ENCODE measurements at regions not wholly inside any gene's neighbourhood (a gene's known extent, or its start where the extent isn't known, plus 50 kb on each side); places are given as distances from the start of the nearest gene placed in this dataset.

DNA sequence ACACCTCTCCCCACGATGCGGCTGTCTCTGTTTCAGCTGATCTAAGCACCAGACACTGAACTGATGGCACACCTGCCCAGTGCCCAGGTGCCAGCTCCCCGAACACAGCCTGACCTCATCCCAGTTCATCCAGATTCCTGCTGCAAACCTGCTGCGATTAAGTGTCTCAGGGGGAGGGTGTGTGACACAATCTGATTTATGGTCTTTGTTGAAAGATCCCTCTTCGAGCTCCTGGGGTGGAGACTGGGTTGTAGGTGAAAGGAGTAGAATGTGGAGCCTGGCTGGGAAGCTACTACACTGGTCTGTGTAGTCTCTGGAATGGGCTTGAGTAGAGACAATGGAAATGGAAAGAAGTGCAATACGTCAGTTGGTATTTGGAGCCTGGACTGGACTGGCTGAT, 390.3 kb downstream of the SHANK2 start:
- intact Hi-C loops (cut with DNase I, micrococcal nuclease), result no loop called here
- DNase-seq (no peak), ATAC-seq (no peak)

DNA sequence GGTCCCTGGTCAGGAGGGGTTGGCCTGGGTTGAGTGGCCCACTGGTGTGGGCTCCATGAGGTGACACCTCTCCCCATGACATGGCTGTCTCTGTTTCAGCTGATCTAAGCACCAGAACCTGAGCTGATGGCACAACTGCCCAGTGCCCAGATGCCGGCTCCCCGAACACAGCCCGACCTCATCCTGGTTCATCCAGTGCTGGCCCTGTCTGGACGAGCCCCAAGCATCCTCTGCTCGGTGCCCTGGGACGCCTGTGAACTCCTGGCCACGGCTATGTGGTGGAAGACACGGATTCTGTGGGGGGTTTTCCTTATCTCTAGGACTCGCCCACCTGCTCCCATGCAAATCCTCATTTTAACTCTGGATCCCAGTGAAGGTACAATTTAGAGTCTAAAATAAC, 389.2 kb downstream of the SHANK2 start:
- DNase-seq, result no peak
- intact Hi-C loops (cut with DNase I, micrococcal nuclease), result no loop called here

DNA sequence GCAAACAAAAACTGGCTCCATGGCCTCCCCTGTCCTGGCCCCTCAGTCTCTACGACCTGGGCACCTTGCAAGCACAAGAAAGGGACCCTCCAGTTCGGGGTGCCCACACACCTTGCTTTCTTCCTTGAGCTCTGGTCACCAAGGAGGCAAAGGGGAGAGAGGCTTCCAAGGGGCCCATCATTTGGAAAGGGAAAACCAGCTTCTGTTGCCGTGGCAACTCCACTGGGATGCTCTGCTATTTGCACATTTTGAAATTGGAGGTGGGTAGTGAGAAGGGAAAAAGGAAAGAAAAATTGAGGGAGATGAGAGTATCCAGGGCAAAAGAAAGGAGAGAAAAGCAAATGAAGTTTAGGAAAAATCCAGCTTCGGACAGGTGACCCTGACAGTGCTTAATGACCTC, 388.4 kb downstream of the SHANK2 start:
- ATAC-seq (no peak), DNase-seq (no peak)
- intact Hi-C loops (cut with DNase I, micrococcal nuclease), result no loop called here

More for the DNA sequence above, 389.2 kb downstream of the SHANK2 start:
- ATAC-seq, result no peak

DNA sequence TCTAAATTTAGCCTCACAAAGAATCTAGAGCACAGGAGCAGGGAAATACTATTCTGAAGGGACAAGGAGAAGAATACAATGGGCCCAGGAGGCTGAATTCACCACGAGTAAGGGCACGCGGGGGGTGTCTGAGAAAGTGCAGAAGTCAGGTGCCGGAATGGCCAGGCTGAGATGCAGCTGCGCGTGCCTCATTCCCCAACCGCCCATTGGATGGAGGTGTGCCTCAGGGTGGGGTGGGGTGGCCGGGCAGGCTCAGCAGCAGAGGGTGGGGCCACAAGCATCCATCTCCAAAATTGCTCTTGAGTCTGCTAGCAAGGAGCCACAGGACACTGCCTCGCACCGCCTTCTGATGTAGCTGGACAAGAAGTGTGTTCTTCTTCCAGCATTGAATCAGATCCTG, 387.0 kb downstream of the SHANK2 start:
- DNase-seq, result no peak

DNA sequence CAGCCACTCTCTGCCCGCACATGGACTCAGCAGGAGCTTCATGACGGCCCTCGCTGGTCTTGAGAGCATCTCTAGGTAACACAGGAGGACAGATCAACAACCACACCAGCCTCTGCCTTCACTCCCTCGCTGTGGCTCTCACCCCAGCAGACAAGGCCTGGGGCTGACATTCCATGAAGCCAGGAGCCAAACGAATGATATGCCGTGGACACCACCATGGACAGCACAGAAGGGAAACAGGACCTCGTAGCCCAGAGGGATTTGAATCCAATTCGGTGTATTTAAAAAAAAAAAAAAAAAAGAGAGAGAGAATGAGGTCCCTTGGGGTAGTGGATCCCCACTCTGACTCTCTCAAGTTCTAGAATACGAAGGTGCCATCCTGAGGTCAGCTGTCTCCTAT, 385.5 kb downstream of the SHANK2 start:
- intact Hi-C loops (cut with DNase I, micrococcal nuclease), result no loop called here
- no peak for ATAC-seq
- DNase-seq, result no peak

More for the DNA sequence above, 387.0 kb downstream of the SHANK2 start:
- intact Hi-C loops (cut with DNase I, micrococcal nuclease), result no loop called here
- no peak for ATAC-seq

DNA sequence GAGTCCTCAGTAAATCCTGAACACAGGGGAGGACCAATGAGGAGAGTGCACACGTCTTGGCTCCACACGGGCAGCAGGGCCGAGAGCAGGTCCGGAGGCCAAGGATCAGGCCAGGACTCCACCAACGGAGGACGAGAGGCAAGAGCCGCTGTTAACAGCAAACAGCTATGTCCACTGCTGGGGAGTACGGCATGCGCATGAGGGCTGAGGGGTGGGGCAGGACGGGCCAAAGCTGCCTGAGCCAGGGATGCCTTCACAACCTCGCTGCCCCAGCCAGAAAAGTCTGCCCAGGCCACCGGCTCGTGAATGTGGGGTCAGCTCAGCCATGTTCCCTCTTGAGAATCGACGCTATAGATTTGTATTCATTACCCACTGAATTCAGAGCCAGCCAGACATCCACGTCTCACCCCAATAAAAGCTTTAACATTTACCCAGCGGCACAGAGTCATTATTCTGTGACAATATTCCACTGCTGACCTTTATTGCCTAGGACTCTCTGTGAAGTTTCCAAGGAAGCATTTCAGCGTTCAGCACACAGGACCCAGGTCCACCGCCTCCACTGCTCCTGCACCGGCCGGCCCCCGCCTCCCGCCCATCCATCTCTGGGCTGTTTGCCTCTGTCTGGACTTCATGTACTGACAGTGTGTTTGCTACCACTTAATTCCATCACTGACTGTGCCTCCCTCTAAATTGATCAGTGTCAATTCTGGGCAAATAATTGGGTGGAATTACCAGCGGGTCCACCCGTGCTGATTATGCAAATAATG, 384.9 kb downstream of the SHANK2 start:
- no peak for ATAC-seq
- DNase-seq, result no peak
- intact Hi-C loops (cut with DNase I, micrococcal nuclease), result no loop called here

DNA sequence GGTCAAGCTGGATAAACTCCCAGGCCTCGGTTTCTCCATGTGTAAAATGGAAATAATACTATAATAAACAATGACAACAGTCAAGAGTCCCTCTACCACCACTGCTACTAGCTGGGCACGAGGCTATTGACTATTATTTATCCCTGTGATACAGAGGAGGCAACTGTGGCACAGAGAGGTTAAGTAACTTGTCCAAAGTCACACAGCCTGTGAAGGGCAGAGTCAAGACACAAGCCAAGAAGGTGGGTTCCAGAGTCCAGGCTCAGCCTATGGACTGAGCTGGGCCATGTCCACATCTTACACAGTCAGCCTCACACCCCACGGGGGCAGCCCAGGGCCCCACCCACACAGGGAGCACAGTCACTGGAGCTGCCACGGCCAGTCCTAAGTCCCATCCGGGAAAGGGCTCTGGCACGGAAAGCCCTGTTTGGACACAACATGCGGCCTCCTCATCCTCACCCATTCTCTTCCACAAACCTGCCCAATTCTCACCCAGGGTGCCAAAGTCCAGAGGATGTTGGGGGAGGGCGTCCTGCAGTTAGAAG, 384.0 kb downstream of the SHANK2 start:
- ATAC-seq, result no peak
- DNase-seq, result no peak
- intact Hi-C loops (cut with DNase I, micrococcal nuclease), result no loop called here

DNA sequence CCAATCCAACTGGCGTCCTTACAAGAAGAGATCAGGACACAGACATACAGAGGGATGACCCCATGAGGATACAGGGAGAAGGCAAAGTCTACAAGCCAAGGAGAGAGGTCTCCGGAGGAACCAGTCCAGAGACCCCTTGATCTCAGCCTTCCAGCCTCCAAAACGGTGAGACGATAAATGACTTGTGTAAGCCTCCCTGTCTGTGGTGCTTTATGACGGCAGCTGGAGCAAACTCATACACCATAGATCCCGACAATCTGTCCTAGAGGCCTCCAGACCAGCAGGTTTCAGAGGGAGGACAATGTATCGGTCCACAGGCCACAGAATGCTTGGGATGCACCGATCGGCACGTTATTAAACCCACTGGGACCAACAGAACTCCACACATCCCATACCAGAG, 383.3 kb downstream of the SHANK2 start:
- no peak for ATAC-seq
- no peak for DNase-seq
- intact Hi-C loops (cut with DNase I, micrococcal nuclease), result no loop called here

DNA sequence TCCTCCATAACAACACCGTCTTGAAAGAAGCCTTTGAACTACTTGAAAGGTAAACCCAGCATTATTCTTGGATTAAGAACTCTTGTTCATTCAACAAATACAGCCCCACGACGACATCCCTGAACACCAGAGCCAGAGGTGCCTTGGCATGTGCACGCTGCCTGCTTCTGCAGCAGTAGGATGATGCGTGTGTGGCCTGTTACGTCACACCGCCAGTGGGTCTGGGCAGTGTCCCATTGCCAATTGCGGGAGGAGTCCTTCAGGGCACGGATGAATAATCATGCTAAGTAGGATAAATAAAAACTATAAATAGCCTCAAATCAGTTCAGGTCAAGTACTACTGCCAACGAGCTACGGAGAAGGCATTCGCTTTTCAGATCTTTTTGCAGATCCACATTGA, 380.5 kb downstream of the SHANK2 start:
- ATAC-seq, result no peak
- DNase-seq, result peak; percentile 14 to 62
- intact Hi-C loops (cut with DNase I, micrococcal nuclease), result no loop called here

DNA sequence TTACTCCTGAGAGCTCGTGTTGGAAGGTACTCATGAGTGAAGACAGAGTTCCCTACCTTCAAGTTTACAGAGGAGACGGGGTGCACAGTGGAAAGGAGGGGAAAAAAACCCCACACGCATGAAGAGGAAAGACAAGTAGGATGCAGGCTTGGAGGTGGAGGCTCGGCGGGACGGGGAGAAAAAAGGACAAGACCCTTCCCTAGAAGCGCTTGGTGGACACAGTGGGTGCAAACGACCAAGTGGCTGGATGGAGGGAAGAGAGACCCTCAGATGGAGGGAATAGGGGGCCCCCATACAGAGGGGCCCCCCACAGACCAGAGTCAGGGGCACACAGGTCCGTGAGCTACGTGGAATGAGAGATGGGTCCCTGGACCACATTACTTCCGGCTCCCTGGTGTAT, 380.1 kb downstream of the SHANK2 start:
- intact Hi-C loops (cut with DNase I, micrococcal nuclease), result no loop called here
- no peak for DNase-seq

DNA sequence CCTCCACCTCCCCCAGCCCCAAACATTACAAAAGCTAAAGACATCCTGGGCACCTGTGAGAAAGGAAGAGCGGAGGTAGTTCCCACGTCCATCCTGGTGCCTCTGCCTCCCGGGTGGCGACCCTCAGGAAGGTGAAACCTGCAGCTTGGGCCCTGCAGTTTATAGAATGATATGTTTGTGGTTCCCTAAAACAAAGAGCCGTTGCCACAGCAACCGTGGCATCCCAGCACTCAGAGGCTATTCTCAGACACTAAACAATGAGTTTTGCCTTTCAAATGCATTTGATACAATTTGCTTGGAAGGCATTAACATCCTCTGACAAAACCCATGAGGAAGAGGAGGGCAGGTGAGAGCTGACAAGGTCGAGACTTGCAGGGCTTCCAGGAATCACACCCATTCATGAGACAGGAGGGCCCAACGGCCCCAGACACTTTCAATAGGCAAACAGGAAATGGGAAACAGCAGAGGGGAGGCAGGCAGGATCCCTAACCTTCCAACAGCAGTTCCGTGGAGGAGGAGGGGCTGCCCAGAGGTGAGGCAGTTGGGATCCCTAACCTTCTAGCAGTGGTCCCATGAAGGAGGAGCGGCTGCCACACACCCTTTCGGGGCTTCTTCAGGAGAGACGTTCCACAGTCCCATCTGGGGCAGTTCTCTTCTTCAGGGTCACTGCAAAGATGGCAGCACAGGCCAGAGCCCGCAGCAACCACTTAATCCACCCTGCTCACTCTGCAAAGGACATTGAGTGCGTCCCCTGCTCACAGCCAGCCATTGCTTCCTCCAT, 379.2 kb downstream of the SHANK2 start:
- ATAC-seq, result no peak
- no peak for DNase-seq
- intact Hi-C loops (cut with DNase I, micrococcal nuclease), result no loop called here

More for the DNA sequence above, 380.1 kb downstream of the SHANK2 start:
- no peak for ATAC-seq

DNA sequence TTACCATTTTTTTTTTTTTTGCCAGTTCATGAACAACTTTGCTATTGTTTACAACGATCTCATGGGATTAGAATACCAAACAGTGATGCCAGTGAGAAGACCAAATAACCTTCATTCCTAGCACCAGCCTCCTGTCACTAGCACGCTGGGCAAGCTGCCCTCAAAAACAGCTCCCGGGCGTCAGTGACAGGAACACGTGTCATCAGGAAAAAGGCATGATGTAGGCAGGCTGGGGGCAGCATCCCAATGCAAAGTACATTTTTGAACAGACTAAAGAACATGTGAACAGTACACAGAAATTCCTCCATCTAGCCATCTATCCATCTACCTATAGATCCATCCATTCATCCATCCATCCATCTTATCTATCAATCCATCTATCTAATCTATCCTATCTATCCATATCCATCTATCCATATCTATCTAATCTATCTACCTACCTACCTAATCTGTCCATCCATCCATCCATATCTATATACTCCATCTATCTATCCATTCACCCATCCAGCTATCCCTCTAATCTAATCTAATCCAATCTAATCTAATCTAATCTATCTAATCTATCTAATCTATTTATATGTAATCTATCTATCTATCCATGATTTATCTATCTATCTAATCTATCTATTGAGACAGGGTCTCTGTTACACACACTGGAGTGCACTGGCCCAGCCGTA, 378.5 kb downstream of the SHANK2 start:
- no peak for ATAC-seq
- intact Hi-C loops (cut with DNase I, micrococcal nuclease), result no loop called here
- DNase-seq, result no peak

DNA sequence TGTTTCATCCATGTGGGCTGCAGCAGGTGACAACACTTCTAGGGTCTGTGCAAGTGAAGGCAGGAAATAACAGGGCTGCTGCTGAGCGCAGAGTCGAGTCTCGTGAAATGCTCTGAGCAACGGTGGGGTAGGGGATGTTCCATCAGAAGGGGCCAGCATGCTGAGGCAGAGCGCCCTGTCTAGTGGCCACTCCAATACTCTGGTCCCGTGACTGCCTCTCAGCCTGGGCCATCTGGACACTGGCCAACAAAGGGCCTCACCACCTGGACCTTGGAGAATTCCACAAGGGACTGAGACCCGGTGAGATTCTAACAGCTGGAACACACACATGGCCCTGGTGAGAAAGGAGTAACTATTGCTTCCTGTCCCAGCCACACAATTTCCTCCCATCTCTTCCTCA, 375.7 kb downstream of the SHANK2 start:
- ATAC-seq, result no peak
- no peak for DNase-seq
- intact Hi-C loops (cut with DNase I, micrococcal nuclease), result no loop called here

DNA sequence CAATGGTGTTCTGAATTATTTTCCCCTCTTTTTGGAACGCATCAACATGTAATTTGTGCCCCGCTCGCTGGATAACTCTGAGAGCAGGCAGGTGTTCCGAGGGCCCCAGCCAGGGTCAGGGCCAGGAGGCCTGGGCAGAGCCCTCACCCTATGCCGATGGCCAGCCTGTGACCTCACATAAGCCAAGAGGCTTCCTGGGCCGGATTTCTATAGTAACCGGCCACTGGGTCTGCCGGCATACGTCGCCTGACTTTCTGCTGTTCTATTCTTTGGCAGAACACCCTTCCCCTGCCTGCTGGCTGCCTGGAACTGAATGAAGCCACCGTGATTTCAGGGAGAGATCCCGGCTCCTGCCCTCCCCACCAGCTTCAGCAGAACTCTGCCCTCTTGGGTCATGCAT, 375.2 kb downstream of the SHANK2 start:
- ATAC-seq, result no peak
- intact Hi-C loops (cut with DNase I, micrococcal nuclease), result no loop called here

DNA sequence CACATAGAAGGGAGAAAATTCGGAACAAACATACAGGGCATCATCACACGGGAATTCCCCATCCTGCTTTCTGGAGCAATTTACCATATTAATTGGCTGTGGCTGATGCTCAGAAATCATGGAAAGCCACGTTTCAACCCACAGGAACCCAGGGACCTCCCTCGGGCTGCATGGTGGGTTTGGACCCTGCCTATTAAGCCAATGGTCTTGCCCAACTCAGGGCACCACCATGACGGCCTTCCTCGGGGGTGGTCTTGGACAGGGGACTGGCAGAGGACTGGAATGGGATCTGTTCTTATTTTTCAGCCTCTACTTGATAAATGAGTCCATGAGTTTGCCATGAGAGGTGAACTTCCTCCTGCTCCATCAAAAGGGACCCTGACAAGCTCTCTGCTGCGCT, 374.0 kb downstream of the SHANK2 start:
- ATAC-seq, result no peak

More for the DNA sequence above, 375.2 kb downstream of the SHANK2 start:
- DNase-seq, result no peak

DNA sequence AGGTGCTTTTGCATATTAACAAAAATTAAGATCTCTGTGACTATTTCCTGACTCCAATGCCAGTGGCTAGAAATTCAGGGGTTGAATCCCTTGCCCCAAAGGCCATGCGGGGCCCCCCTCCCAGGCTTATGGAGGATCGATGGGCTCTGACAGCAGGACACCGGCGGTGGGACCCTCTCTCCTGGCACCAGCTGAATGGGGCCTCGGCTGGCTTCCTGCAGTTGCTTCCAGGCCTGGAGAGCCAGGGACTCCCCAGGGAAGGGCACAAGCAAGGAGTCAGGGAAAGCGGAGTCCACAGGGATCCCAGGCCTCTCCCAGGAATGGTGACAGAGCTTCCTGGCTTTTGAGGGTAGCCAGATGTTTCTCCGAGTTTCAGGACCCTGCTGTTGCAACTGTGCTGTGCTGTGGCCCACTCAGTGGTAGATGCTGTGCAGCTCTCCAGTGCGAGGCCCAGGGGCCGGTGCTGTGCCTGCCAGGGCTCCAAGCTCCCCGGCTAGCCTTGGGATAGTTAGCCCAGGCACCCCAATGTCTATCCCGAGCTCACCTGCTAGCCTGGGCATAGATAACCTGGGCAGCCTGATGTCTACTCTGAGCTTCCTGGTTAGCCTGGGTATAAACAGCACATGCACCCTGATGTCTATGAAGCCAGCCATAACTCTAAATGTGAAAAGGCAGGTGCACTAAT, 372.6 kb downstream of the SHANK2 start:
- DNase-seq (no peak), ATAC-seq (no peak)
- intact Hi-C loops (cut with DNase I, micrococcal nuclease), result no loop called here

More for the DNA sequence above, 374.0 kb downstream of the SHANK2 start:
- DNase-seq, result no peak
- intact Hi-C loops (cut with DNase I, micrococcal nuclease), result no loop called here

DNA sequence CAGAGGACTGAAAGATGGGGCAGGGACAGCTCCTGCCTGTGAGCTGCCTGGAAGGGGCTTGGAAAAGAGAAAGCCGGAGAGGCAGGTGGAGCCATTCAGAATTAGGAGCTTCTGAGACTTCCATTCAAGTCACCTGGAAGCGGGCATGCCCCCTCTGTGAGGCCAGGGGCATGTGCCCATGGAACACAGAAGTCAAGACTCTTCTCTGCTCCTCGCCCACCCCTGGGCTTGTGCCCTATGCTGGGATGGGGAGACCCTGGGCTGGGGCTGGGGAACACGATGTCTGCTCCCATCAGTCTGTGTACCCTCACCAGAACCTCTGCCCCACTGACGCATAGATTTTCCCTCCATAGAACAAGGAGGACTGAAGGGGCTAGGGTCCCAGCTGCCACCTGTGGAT, 372.0 kb downstream of the SHANK2 start:
- no peak for ATAC-seq
- DNase-seq, result no peak
- intact Hi-C loops (cut with DNase I, micrococcal nuclease), result no loop called here

DNA sequence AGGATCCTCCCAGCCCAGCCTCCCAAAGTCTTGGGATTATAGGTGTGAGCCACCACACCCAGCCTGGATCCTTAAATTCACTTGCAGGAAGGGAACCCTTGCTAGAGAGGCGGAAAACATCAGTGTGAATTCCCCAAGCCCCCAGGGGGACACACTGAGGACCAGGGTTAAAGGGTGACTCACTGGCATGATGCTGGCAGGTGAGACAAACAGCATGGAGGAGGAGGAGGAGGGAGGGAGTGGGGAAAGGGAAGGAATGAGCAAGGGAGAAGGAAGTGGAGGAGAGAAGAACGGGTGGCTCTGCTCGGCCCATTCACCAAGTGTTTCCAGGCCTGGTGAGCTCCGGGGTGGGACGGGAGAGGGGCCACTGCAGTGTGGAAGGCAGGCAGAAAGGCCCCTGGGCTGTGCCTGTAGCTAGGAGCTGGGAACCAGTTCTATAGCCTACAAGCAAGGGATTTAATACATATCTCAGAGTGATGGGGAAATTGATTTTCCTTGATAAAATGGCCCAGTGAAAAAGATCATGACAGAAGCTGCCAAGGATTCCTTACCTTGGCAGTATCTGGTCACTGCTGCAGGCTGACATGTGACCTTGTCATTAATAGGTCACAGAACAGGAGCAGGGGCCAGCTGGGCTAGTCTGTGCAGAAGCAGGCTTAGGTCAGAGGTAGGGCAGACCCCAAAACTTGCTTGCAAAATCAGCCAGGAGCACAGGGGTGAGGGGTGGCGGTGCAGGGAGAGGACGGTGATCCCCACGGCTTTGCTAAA, 370.2 kb downstream of the SHANK2 start:
- intact Hi-C loops (cut with DNase I, micrococcal nuclease), result no loop called here
- ATAC-seq, result no peak
- no peak for DNase-seq

Data from left colon (tissue), 2 donors.